Limb (tissue), 2 donors: ENCODE measurements at regions not wholly inside any gene's neighbourhood (a gene's known extent, or its start where the extent isn't known, plus 50 kb on each side); places are given as distances from the start of the nearest gene placed in this dataset.
"Not testable (repeated sequence)": the region's sequence is repeated elsewhere in the genome, so short reads cannot be mapped to it uniquely, and the experiment has no call there.

Experiments used
- DNase-seq, 2 donors: peaks; one replicate each; pipeline ENCODE4 v3.0.0-alpha.2; 2016; ENCODE audit errors: extremely low spot score in 2 of 2

GRCh38 chr13:85608255-85608829, 190.9 kb downstream of the SLITRK6 start:
- DNase-seq: no peak

GRCh38 chr13:85603735-85604134, 195.5 kb downstream of the SLITRK6 start:
- no peak for DNase-seq

- no peak for DNase-seq
Observed at GRCh38 chr13:85601526-85601925, 197.7 kb downstream of the SLITRK6 start.

- DNase-seq: no peak
Observed at GRCh38 chr13:85597790-85598500, 201.3 kb downstream of the SLITRK6 start.

- no peak for DNase-seq
Observed at GRCh38 chr13:85592211-85592610, 207.0 kb downstream of the SLITRK6 start.

GRCh38 chr13:85590231-85590931, 208.8 kb downstream of the SLITRK6 start:
- DNase-seq: no peak

- DNase-seq: no peak
Observed at GRCh38 chr13:85589021-85589420, 210.2 kb downstream of the SLITRK6 start.

GRCh38 chr13:85588359-85588758, 210.9 kb downstream of the SLITRK6 start:
- DNase-seq: no peak

- no peak for DNase-seq
Observed at GRCh38 chr13:85586856-85587255, 212.4 kb downstream of the SLITRK6 start.

GRCh38 chr13:85586422-85586831, 212.8 kb downstream of the SLITRK6 start:
- no peak for DNase-seq

GRCh38 chr13:85582890-85583289, 216.3 kb downstream of the SLITRK6 start:
- no peak for DNase-seq

GRCh38 chr13:85575110-85575509, 224.1 kb downstream of the SLITRK6 start:
- DNase-seq: no peak

GRCh38 chr13:85567909-85568308, 231.3 kb downstream of the SLITRK6 start:
- DNase-seq: no peak

- DNase-seq: no peak
Observed at GRCh38 chr13:85565652-85566051, 233.6 kb downstream of the SLITRK6 start.

- DNase-seq: no peak
Observed at GRCh38 chr13:85564598-85564997, 234.6 kb downstream of the SLITRK6 start.

GRCh38 chr13:85562282-85562681, 236.9 kb downstream of the SLITRK6 start:
- DNase-seq: no peak

- no peak for DNase-seq
Observed at GRCh38 chr13:85557691-85558467, 241.3 kb downstream of the SLITRK6 start.

GRCh38 chr13:85551012-85551411, 248.2 kb downstream of the SLITRK6 start:
- DNase-seq: no peak

- DNase-seq: no peak
Observed at GRCh38 chr13:85549819-85550218, 249.4 kb downstream of the SLITRK6 start.

GRCh38 chr13:85548845-85549244, 250.4 kb downstream of the SLITRK6 start:
- not testable (repeated sequence) for DNase-seq

- no peak for DNase-seq
Observed at GRCh38 chr13:85545771-85546170, 253.4 kb downstream of the SLITRK6 start.

GRCh38 chr13:85544756-85545155, 254.5 kb downstream of the SLITRK6 start:
- no peak for DNase-seq
